Fibroblast of skin of right biceps (primary cell): ENCODE measurements at regions not wholly inside any gene's neighbourhood (a gene's known extent, or its start where the extent isn't known, plus 50 kb on each side); places are given as distances from the start of the nearest gene placed in this dataset.

Experiments used
- DNase-seq: peaks from one replicate; pipeline ENCODE4 v3.0.0-alpha.2; 2013

GRCh38 chr12:13839365-13840336, 141.8 kb downstream of the GRIN2B start:
- DNase-seq: no peak

- no peak for DNase-seq
Measured at GRCh38 chr12:13836099-13836498, 145.3 kb downstream of the GRIN2B start.

GRCh38 chr12:13835652-13836051, 145.8 kb downstream of the GRIN2B start:
- no peak for DNase-seq

GRCh38 chr12:13834241-13834640, 147.2 kb downstream of the GRIN2B start:
- DNase-seq: no peak

GRCh38 chr12:13817131-13817530, 164.3 kb downstream of the GRIN2B start:
- no peak for DNase-seq

- DNase-seq: no peak
Measured at GRCh38 chr12:13816394-13816793, 165.0 kb downstream of the GRIN2B start.

GRCh38 chr12:13812168-13812567, 169.2 kb downstream of the GRIN2B start:
- DNase-seq: no peak

GRCh38 chr12:13811061-13811460, 170.3 kb downstream of the GRIN2B start:
- no peak for DNase-seq

- DNase-seq: no peak
Measured at GRCh38 chr12:13805041-13805440, 176.4 kb downstream of the GRIN2B start.

- no peak for DNase-seq
Measured at GRCh38 chr12:13801543-13801942, 179.9 kb downstream of the GRIN2B start.

- DNase-seq: no peak
Measured at GRCh38 chr12:13799574-13799973, 181.8 kb downstream of the GRIN2B start.

GRCh38 chr12:13798162-13798561, 183.2 kb downstream of the GRIN2B start:
- no peak for DNase-seq

- no peak for DNase-seq
Measured at GRCh38 chr12:13794706-13795105, 186.7 kb downstream of the GRIN2B start.

GRCh38 chr12:13790317-13790716, 191.1 kb downstream of the GRIN2B start:
- no peak for DNase-seq

GRCh38 chr12:13788626-13789025, 192.8 kb downstream of the GRIN2B start:
- DNase-seq: no peak

- no peak for DNase-seq
Measured at GRCh38 chr12:13786646-13787045, 194.8 kb downstream of the GRIN2B start.

- DNase-seq: peak; percentile 0
Measured at GRCh38 chr12:13784504-13784903, 196.9 kb downstream of the GRIN2B start.

- peak; percentile 0 for DNase-seq
Measured at GRCh38 chr12:13780453-13780852, 200.9 kb downstream of the GRIN2B start.

GRCh38 chr12:13777374-13777773, 204.0 kb downstream of the GRIN2B start:
- no peak for DNase-seq

- DNase-seq: no peak
Measured at GRCh38 chr12:13772264-13772663, 209.1 kb downstream of the GRIN2B start.

- no peak for DNase-seq
Measured at GRCh38 chr12:13770576-13770975, 210.8 kb downstream of the GRIN2B start.

- DNase-seq: no peak
Measured at GRCh38 chr12:13769966-13770365, 211.4 kb downstream of the GRIN2B start.

GRCh38 chr12:13769273-13769672, 212.1 kb downstream of the GRIN2B start:
- no peak for DNase-seq

- no peak for DNase-seq
Measured at GRCh38 chr12:13764748-13765147, 216.7 kb downstream of the GRIN2B start.

GRCh38 chr12:13749389-13749788, 232.0 kb downstream of the GRIN2B start:
- DNase-seq: no peak
